NCI-H524 treated with DMSO at 0.1 percent for 48 hours (cell line): ENCODE measurements at regions not wholly inside any gene's neighbourhood (a gene's known extent, or its start where the extent isn't known, plus 50 kb on each side); places are given as distances from the start of the nearest gene placed in this dataset.

ENCODE experiments used
- DNase-seq: peaks from one replicate; lab custom pipeline; 2025; lab: John Stamatoyannopoulos, UW

GRCh38 chr4:123096038-123096437 lies 173.6 kb upstream of the NUDT6 start:
- peak; percentile 9 for DNase-seq

- DNase-seq, result no peak
Observed at GRCh38 chr4:123102897-123103471, 180.6 kb upstream of the NUDT6 start.

GRCh38 chr4:123104310-123105025 lies 182.1 kb upstream of the NUDT6 start:
- DNase-seq, result no peak

GRCh38 chr4:123105026-123105420 lies 182.6 kb upstream of the NUDT6 start:
- no peak for DNase-seq

- DNase-seq, result no peak
Observed at GRCh38 chr4:123106747-123107146, 184.3 kb upstream of the NUDT6 start.

GRCh38 chr4:123107444-123108252 lies 185.3 kb upstream of the NUDT6 start:
- DNase-seq, result no peak

- no peak for DNase-seq
Observed at GRCh38 chr4:123109139-123109538, 186.7 kb upstream of the NUDT6 start.

- DNase-seq, result no peak
Observed at GRCh38 chr4:123110147-123110546, 187.8 kb upstream of the NUDT6 start.

- no peak for DNase-seq
Observed at GRCh38 chr4:123110685-123111084, 188.3 kb upstream of the NUDT6 start.

- no peak for DNase-seq
Observed at GRCh38 chr4:123113155-123113554, 190.8 kb upstream of the NUDT6 start.

GRCh38 chr4:123114084-123114914 lies 191.9 kb upstream of the NUDT6 start:
- no peak for DNase-seq

GRCh38 chr4:123114915-123115756 lies 192.7 kb upstream of the NUDT6 start:
- no peak for DNase-seq

- no peak for DNase-seq
Observed at GRCh38 chr4:123116412-123116811, 194.0 kb upstream of the NUDT6 start.

- no peak for DNase-seq
Observed at GRCh38 chr4:123120473-123120872, 198.1 kb upstream of the NUDT6 start.

- no peak for DNase-seq
Observed at GRCh38 chr4:123121241-123121907, 199.0 kb upstream of the NUDT6 start.

GRCh38 chr4:123125477-123125876 lies 203.1 kb upstream of the NUDT6 start:
- no peak for DNase-seq

- DNase-seq, result no peak
Observed at GRCh38 chr4:123127218-123127617, 204.8 kb upstream of the NUDT6 start.

- DNase-seq, result no peak
Observed at GRCh38 chr4:123127875-123128274, 205.5 kb upstream of the NUDT6 start.

GRCh38 chr4:123133397-123134050 lies 211.1 kb upstream of the NUDT6 start:
- no peak for DNase-seq

- DNase-seq, result no peak
Observed at GRCh38 chr4:123144616-123145015, 222.2 kb upstream of the NUDT6 start.
